Activated B cell treated with CpG ODN at 0.5 μM for 24 hours (primary cell): ENCODE measurements at regions not wholly inside any gene's neighbourhood (a gene's known extent, or its start where the extent isn't known, plus 50 kb on each side); places are given as distances from the start of the nearest gene placed in this dataset.

Source experiments
- ATAC-seq: fragments of 200-7000 bp; cut with Tn5 transposase; one replicate; pipeline ENCODE4 v1.10.0; 2021; ENCODE audit warnings: low read depth, mild to moderate bottlenecking, moderate library complexity
- CTCF ChIA-PET: fragments of 350-600 bp; sonication (Branson Sonifier 250); formaldehyde crosslinking; loops from one replicate; lab custom pipeline; 2021; ENCODE audit warnings: antibody characterized with exemption; lab: Charles Lee
- POLR2A ChIA-PET: fragments of 350-600 bp; sonication (Branson Sonifier 250); formaldehyde crosslinking; loops from one replicate; lab custom pipeline; 2021; ENCODE audit warnings: antibody characterized with exemption; lab: Charles Lee
- DNase-seq: peaks from one replicate; pipeline ENCODE4 v3.0.0; 2022
- H3K27ac Mint-ChIP-seq: one replicate; pipeline ENCODE4 v1.8.0; 2020; ENCODE audit warnings: mixed read lengths
- H3K27me3 Mint-ChIP-seq: one replicate; pipeline ENCODE4 v1.8.0; 2021; ENCODE audit warnings: mixed read lengths
- H3K36me3 Mint-ChIP-seq: one replicate; pipeline ENCODE4 v1.8.0; 2021; ENCODE audit warnings: low read depth, mixed read lengths
- H3K4me1 Mint-ChIP-seq: one replicate; pipeline ENCODE4 v1.8.0; 2021; ENCODE audit warnings: mixed read lengths
- H3K4me3 Mint-ChIP-seq: one replicate; pipeline ENCODE4 v1.8.0; 2020; ENCODE audit warnings: mild to moderate bottlenecking, mixed read lengths
- H3K9me3 Mint-ChIP-seq: one replicate; pipeline ENCODE4 v1.8.0; 2020; ENCODE audit warnings: mixed read lengths
- intact Hi-C: fragments of 100-400 bp; cut with micrococcal nuclease; formaldehyde crosslinking; loops from one replicate; pipeline ENCODE4 v1.15.1; 2024
- TF ChIP-seq, protein P1 (sequence below): fragments of 200-600 bp; IDR thresholded peaks from one replicate; pipeline ENCODE4 v1.8.0; 2022; ENCODE audit warnings: antibody characterized with exemption, mild to moderate bottlenecking

DNA sequence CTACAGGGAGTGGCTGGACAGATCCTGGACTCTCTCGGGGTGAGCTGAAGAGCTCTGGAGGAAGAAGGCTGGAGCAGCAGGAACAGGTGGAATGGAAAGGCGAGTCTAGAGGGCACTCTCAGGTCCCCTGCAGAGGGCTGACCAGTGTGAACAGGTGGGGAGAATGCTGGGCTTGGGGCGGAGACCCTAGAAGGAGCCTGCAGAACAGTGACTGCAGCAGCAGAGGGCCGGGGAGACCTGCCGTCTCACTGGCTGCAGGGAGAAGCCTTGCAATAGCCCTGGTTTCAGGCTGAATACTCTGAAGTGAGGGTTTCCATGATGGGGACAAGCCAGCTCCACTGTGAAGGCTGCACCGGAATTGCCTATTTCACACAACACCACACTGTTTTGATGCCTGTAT is 626.7 kb upstream of the SALL3 start:
- ATAC-seq (no peak), DNase-seq (no peak)
- CTCF ChIA-PET = no interaction called here
- H3K4me1 Mint-ChIP-seq = no peaks in the 10 kb centered on the region
- H3K36me3 Mint-ChIP-seq = no peaks in the 10 kb centered on the region
- no peak overlapping the region for H3K27ac Mint-ChIP-seq
- TF ChIP-seq, protein P1, sequence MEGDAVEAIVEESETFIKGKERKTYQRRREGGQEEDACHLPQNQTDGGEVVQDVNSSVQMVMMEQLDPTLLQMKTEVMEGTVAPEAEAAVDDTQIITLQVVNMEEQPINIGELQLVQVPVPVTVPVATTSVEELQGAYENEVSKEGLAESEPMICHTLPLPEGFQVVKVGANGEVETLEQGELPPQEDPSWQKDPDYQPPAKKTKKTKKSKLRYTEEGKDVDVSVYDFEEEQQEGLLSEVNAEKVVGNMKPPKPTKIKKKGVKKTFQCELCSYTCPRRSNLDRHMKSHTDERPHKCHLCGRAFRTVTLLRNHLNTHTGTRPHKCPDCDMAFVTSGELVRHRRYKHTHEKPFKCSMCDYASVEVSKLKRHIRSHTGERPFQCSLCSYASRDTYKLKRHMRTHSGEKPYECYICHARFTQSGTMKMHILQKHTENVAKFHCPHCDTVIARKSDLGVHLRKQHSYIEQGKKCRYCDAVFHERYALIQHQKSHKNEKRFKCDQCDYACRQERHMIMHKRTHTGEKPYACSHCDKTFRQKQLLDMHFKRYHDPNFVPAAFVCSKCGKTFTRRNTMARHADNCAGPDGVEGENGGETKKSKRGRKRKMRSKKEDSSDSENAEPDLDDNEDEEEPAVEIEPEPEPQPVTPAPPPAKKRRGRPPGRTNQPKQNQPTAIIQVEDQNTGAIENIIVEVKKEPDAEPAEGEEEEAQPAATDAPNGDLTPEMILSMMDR = no peak
- POLR2A ChIA-PET = no interaction called here
- intact Hi-C loops = no loop called here
- H3K9me3 Mint-ChIP-seq = no peaks in the 10 kb centered on the region
- peaks cover 2% of the 10 kb centered on the region for H3K27me3 Mint-ChIP-seq
- no peak overlapping the region for H3K4me3 Mint-ChIP-seq

DNA sequence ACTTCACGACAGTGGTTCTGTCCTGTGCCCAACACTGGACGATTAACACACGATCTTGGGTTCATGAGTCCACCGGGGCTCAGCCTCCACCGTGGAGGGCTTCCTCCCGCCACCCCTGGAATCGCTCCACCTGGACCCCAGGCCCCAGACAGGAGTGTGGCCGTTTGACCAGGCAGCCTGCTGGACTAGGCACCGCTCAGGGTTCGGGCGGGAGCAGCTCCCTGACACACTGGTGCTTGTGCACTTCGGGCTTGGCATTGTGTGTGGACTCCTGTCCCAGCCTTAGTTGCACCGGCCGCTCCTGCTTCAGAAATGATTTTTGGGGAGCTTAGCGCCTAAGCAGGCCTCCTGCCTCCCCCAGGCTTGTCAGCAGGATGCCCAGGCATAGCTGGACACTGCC is 617.4 kb upstream of the SALL3 start:
- no peak overlapping the region for H3K4me3 Mint-ChIP-seq
- no peaks in the 10 kb centered on the region for H3K27me3 Mint-ChIP-seq
- H3K27ac Mint-ChIP-seq = no peak overlapping the region
- TF ChIP-seq, protein P1 = no peak
- CTCF ChIA-PET = no interaction called here
- DNase-seq = no peak
- POLR2A ChIA-PET = no interaction called here
- ATAC-seq = no peak
- H3K4me1 Mint-ChIP-seq = no peaks in the 10 kb centered on the region
- intact Hi-C loops = no loop called here
- no peaks in the 10 kb centered on the region for H3K36me3 Mint-ChIP-seq
- peaks cover 6% of the 10 kb centered on the region for H3K9me3 Mint-ChIP-seq

DNA sequence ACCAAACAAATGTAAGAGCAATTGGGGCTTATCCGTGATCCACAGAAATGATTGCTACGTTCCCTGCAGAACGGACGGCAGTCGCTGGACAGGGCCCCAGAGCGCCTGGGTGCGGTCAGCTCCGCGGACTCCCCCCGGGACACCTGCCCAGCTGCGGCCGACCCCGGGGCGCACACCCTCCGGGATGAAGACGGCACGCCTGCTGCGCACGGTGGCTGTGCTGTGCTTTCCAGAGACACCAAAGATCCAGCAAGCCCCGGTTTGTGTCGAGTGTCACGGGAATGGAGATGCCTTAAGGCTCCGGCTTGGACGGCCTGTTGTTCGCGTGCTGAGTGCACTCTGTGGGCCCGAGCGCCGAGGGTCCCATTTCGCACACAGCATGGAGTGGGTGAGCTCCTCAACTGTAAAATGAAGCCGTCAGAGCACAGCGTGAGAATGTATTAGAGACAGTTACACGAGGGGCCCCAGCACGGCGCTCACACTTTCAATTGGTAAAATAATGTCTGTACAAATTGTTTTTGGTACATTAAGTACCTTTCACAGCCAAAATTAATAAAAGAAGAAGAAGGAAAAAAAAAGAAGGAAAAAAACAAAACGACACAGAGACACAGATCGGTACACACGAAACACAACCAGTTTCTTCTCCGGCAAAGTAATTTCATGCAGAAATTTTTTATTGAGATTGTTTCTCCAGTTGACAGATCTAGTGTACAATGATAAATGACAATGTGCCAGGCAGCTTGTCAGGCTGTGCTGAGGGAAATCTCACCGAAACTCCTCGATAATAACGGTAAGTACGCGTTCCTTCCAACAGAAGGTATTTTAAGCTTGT is 615.8 kb upstream of the SALL3 start:
- intact Hi-C loops = no loop called here
- Mint-ChIP-seq H3K9me3 (peaks cover 6% of the 10 kb centered on the region), H3K4me1 (no peaks in the 10 kb centered on the region), H3K27me3 (no peaks in the 10 kb centered on the region), H3K4me3 (no peak overlapping the region), H3K27ac (no peak overlapping the region), H3K36me3 (no peaks in the 10 kb centered on the region)
- DNase-seq = no peak
- ATAC-seq = no peak
- ChIA-PET POLR2A (no interaction called here), CTCF (no interaction called here)
- TF ChIP-seq, protein P1 = no peak

DNA sequence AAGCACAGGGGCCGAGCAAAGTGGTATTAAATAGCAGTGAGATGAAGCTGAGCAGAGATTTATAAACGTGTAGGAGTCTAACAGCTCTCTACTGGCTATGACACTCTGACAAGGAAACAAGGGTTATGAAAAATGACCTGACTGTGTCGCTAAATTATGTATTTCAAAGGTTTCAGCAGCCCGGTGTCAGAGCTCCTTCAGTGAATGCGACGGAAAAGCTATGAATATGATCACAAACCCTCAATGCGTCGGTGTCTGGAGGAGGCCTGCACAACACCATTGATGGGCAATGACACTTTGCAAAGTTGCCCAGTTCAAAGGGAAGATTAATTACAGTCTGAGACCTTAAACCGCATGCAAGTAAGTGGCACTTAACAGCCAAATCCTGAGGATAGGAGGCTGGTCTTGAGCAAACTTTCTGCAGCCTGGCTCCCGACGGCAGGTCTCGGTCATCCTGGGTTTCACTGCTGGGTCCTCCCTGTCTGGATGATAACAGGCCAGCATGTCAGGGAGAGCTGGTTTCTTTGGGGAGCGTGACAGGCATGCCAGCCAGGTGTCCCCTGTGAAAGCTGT is 615.1 kb upstream of the SALL3 start:
- ChIA-PET POLR2A (no interaction called here), CTCF (no interaction called here)
- no peak overlapping the region for H3K4me3 Mint-ChIP-seq
- peaks cover 6% of the 10 kb centered on the region for H3K9me3 Mint-ChIP-seq
- H3K27me3 Mint-ChIP-seq = no peaks in the 10 kb centered on the region
- H3K4me1 Mint-ChIP-seq = no peaks in the 10 kb centered on the region
- no peak for DNase-seq
- no peak overlapping the region for H3K27ac Mint-ChIP-seq
- H3K36me3 Mint-ChIP-seq = no peaks in the 10 kb centered on the region
- TF ChIP-seq, protein P1 = no peak
- no peak for ATAC-seq
- intact Hi-C loops = no loop called here

DNA sequence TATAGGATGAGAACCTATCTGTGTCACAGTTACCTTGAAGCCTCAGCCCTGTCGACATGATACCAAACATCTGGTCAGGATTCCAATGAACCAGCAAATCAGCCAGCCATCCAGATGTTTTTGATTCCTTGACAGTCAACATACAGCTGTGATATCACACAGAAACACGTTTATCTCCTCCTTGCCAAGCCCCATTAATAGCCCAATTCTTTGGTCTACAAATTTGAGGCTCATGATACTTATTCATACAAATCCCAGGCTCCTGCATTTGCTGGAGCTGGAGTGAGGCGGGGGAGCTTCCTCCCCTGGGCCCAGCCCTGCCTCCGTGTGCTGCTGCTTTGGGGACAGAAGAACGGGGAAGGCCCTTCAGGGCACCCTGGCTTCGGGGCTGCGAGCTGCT is 611.6 kb upstream of the SALL3 start:
- H3K4me1 Mint-ChIP-seq = no peaks in the 10 kb centered on the region
- H3K27ac Mint-ChIP-seq = no peak overlapping the region
- intact Hi-C loops = no loop called here
- peaks cover 2% of the 10 kb centered on the region for H3K9me3 Mint-ChIP-seq
- H3K4me3 Mint-ChIP-seq = no peak overlapping the region
- ATAC-seq (no peak), DNase-seq (no peak)
- ChIA-PET CTCF (no interaction called here), POLR2A (no interaction called here)
- H3K27me3 Mint-ChIP-seq = no peaks in the 10 kb centered on the region
- no peaks in the 10 kb centered on the region for H3K36me3 Mint-ChIP-seq
- TF ChIP-seq, protein P1 = no peak
